ENCODE measurements at regions not wholly inside any gene's neighbourhood (a gene's known extent, or its start where the extent isn't known, plus 50 kb on each side); places are given as distances from the start of the nearest gene placed in this dataset.

GRCh38 chr10:62582804-62583208, 208.6 kb downstream of the ZNF365 start:
- dilution Hi-C loops (cut with MboI; ENCODE audit: extremely low pct_ligation_motif_present, low sequenced_read_pairs): no loop called here
- no peak overlapping the region for H3K27ac ChIP-seq (ENCODE audit: insufficient read depth, low read depth, low read length)
- no peaks in the 10 kb centered on the region for H3K9me1 ChIP-seq (replicated peaks; ENCODE audit: control insufficient read depth, extremely low read depth, insufficient read depth, low read length)
- no peak for TF ChIP-seq POLR2A (IDR thresholded peaks at IDR 0.05; ENCODE audit: low read depth, low read length)
- TF ChIP-seq JUN (IDR thresholded peaks at IDR 0.05; ENCODE audit: borderline replicate concordance, insufficient read depth, insufficient read length, low read depth): no peak
- TF ChIP-seq CTCF (IDR thresholded peaks at IDR 0.05; ENCODE audit: extremely low read depth in 1 of 2, insufficient read depth in 1 of 2, low read depth in 1 of 2, low read length in 2 of 2): no peak
- no peak for TF ChIP-seq EZH2 (IDR thresholded peaks at IDR 0.05; ENCODE audit: borderline replicate concordance, low read depth, low read length, severe bottlenecking)
- TF ChIP-seq MYC (IDR thresholded peaks at IDR 0.05; ENCODE audit: low read depth, low read length): no peak
- TF ChIP-seq POLR2AphosphoS5 (IDR thresholded peaks at IDR 0.05; ENCODE audit: insufficient read depth, low read depth, low read length): no peak
- no peak for TF ChIP-seq FOS (IDR thresholded peaks at IDR 0.05; ENCODE audit: borderline replicate concordance, insufficient read depth, low read length)
- TF ChIP-seq, protein P1, sequence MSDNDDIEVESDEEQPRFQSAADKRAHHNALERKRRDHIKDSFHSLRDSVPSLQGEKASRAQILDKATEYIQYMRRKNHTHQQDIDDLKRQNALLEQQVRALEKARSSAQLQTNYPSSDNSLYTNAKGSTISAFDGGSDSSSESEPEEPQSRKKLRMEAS (IDR thresholded peaks at IDR 0.05; ENCODE audit: insufficient read depth, insufficient read length): no peak
- TF ChIP-seq GATA2 (IDR thresholded peaks at IDR 0.05; ENCODE audit: insufficient read depth, insufficient read length, low read depth, low read length): no peak
- intact Hi-C loops (cut with micrococcal nuclease): no loop called here
- no peak overlapping the region for H2AFZ ChIP-seq (ENCODE audit: low read depth, low read length)
- POLR2A ChIA-PET: no interaction called here
- DNase-seq (ENCODE audit: low read depth, low spot score) (no peak), FAIRE-seq (no peak)
- H3K36me3 ChIP-seq (ENCODE audit: control insufficient read depth in 2 of 2, extremely low read depth in 1 of 2, insufficient read depth in 2 of 2, low read length in 2 of 2): no peaks in the 10 kb centered on the region
- no peaks in the 10 kb centered on the region for H3K79me2 ChIP-seq (ENCODE audit: control insufficient read depth, insufficient read depth, low read length)
- no peaks in the 10 kb centered on the region for H3K9me3 ChIP-seq (replicated peaks; ENCODE audit: control insufficient read depth, insufficient read depth, low read length)
- no peak overlapping the region for H3K9ac ChIP-seq (replicated peaks; ENCODE audit: extremely low read depth, insufficient read depth, low read length)
- H4K20me1 ChIP-seq (replicated peaks; ENCODE audit: control insufficient read depth, extremely low read depth, insufficient read depth, low read length): no peaks in the 10 kb centered on the region
- BruUV-seq (replicated peaks): no TSS peak
- no peak overlapping the region for H3K4me3 ChIP-seq (replicated peaks in 1 of 3; ENCODE audit: insufficient read depth in 1 of 3, low read depth in 1 of 3, low read length in 3 of 3)
- peaks cover 0 to 2% of the 10 kb centered on the region in 2 experiments for H3K27me3 ChIP-seq (ENCODE audit: control insufficient read depth in 2 of 2, insufficient read depth in 2 of 2, low read length in 2 of 2)
- H3K4me1 ChIP-seq (ENCODE audit: control insufficient read depth, extremely low read depth, insufficient read depth, low read length): peaks cover 4% of the 10 kb centered on the region
- no peak overlapping the region for H3K4me2 ChIP-seq (ENCODE audit: insufficient read depth, low read length)
- CTCF ChIA-PET: no interaction called here
